H9 (cell line): ENCODE measurements at regions not wholly inside any gene's neighbourhood (a gene's known extent, or its start where the extent isn't known, plus 50 kb on each side); places are given as distances from the start of the nearest gene placed in this dataset.

Experiments
- DNase-seq: peaks from one replicate; pipeline ENCODE4 v3.0.0-alpha.2; 2017
- H2AFZ ChIP-seq: one replicate; pipeline ENCODE4 v1.6.1; 2013; ENCODE audit warnings: mild to moderate bottlenecking, low read length, control low read depth, moderate library complexity
- H2AK5ac ChIP-seq: 2 replicates; pipeline ENCODE4 v1.6.1; 2013; ENCODE audit warnings: low read length, control low read depth, mixed read lengths; ENCODE audit not compliant: insufficient read length
- H2BK120ac ChIP-seq: one replicate; pipeline ENCODE4 v1.6.1; 2013; ENCODE audit warnings: low read depth, mild to moderate bottlenecking, low read length, control low read depth, inconsistent platforms; ENCODE audit not compliant: poor library complexity, severe bottlenecking
- H2BK12ac ChIP-seq: 2 replicates; pipeline ENCODE4 v1.6.1; 2013; ENCODE audit warnings: low read length, control low read depth, mixed read lengths, low read depth; ENCODE audit not compliant: insufficient read length
- H2BK15ac ChIP-seq: 2 replicates; pipeline ENCODE4 v1.6.1; 2013; ENCODE audit warnings: low read depth, low read length, control low read depth
- H2BK20ac ChIP-seq: one replicate; pipeline ENCODE4 v1.6.1; 2013; ENCODE audit warnings: low read depth, mild to moderate bottlenecking, low read length, control low read depth, inconsistent platforms; ENCODE audit not compliant: poor library complexity, severe bottlenecking
- H2BK5ac ChIP-seq: 2 replicates; pipeline ENCODE4 v1.6.1; 2013; ENCODE audit warnings: low read length, control low read depth, mixed read lengths; ENCODE audit not compliant: insufficient read length
- H3K14ac ChIP-seq: 2 replicates; pipeline ENCODE4 v1.6.1; 2013; ENCODE audit warnings: low read length, control low read depth; ENCODE audit not compliant: insufficient read depth
- H3K18ac ChIP-seq: 2 replicates; pipeline ENCODE4 v1.6.1; 2013; ENCODE audit warnings: low read depth, mild to moderate bottlenecking, mixed read lengths, low read length, control low read depth; ENCODE audit not compliant: insufficient read length
- H3K23ac ChIP-seq: 2 replicates; pipeline ENCODE4 v1.6.1; 2013; ENCODE audit warnings: low read length, control low read depth, mixed read lengths, low read depth; ENCODE audit not compliant: insufficient read length
- H3K23me2 ChIP-seq: 2 replicates; pipeline ENCODE4 v1.6.1; 2013; ENCODE audit warnings: low read depth, mild to moderate bottlenecking, mixed read lengths, low read length, control low read depth; ENCODE audit not compliant: insufficient read length, poor library complexity, severe bottlenecking
- H3K27ac ChIP-seq: 2 replicates; pipeline ENCODE4 v1.5.1; 2013; ENCODE audit warnings: low read length, control low read depth, mixed read lengths, low read depth; ENCODE audit not compliant: insufficient read length
- H3K27me3 ChIP-seq: 2 replicates; pipeline ENCODE4 v1.6.1; 2013; ENCODE audit warnings: low read length, control low read depth, inconsistent platforms; ENCODE audit not compliant: insufficient read depth
- H3K4ac ChIP-seq: 2 replicates; pipeline ENCODE4 v1.6.1; 2013; ENCODE audit warnings: low read depth, mild to moderate bottlenecking, control low read depth, inconsistent platforms, low read length, moderate library complexity
- H3K4me1 ChIP-seq: 2 replicates; pipeline ENCODE4 v1.6.1; 2013; ENCODE audit warnings: low read length, control low read depth, inconsistent platforms; ENCODE audit not compliant: insufficient read depth
- H3K4me2 ChIP-seq: 2 replicates; pipeline ENCODE4 v1.6.1; 2013; ENCODE audit warnings: low read length, control low read depth, mixed read lengths; ENCODE audit not compliant: insufficient read length, insufficient read depth
- H3K56ac ChIP-seq: 2 replicates; pipeline ENCODE4 v1.6.1; 2013; ENCODE audit warnings: low read depth, mild to moderate bottlenecking, mixed read lengths, low read length, control low read depth; ENCODE audit not compliant: insufficient read length
- H3K79me1 ChIP-seq: 2 replicates; pipeline ENCODE4 v1.6.1; 2013; ENCODE audit warnings: low read depth, mild to moderate bottlenecking, moderate library complexity, low read length, control low read depth, inconsistent platforms; ENCODE audit not compliant: insufficient read depth, poor library complexity, severe bottlenecking
- H3K79me2 ChIP-seq: 2 replicates; pipeline ENCODE4 v1.6.1; 2013; ENCODE audit warnings: low read length, control low read depth, inconsistent platforms; ENCODE audit not compliant: insufficient read depth
- H3K9ac ChIP-seq: 2 replicates; pipeline ENCODE4 v1.6.1; 2013; ENCODE audit warnings: low read length, control low read depth, mixed read lengths; ENCODE audit not compliant: insufficient read length; ENCODE audit errors: extremely low read depth
- H3K9me3 ChIP-seq: one replicate; pipeline ENCODE4 v1.6.1; 2013; ENCODE audit warnings: low read depth, low read length, inconsistent platforms; ENCODE audit not compliant: control insufficient read depth
- H3T11ph ChIP-seq: one replicate; pipeline ENCODE4 v1.6.1; 2013; ENCODE audit warnings: mild to moderate bottlenecking, low read length, control low read depth, inconsistent platforms
- H4K20me1 ChIP-seq: one replicate; pipeline ENCODE4 v1.6.1; 2013; ENCODE audit not compliant: control insufficient read depth, insufficient read length, insufficient read depth
- H4K5ac ChIP-seq: 2 replicates; pipeline ENCODE4 v1.6.1; 2013; ENCODE audit warnings: low read depth, mild to moderate bottlenecking, mixed read lengths, low read length, control low read depth; ENCODE audit not compliant: insufficient read length
- H4K8ac ChIP-seq: replicated peaks from 2 replicates; pipeline ENCODE4 v1.6.1; 2013; ENCODE audit warnings: low read length, control low read depth, mixed read lengths, low read depth; ENCODE audit not compliant: insufficient read length
- H4K91ac ChIP-seq: 2 replicates; pipeline ENCODE4 v1.6.1; 2013; ENCODE audit warnings: low read depth, mild to moderate bottlenecking, moderate library complexity, mixed read lengths, low read length, control low read depth; ENCODE audit not compliant: insufficient read length
- H3K27ac Mint-ChIP-seq, 3 experiments: 2 replicates in 2 of 3; 3 replicates in 1 of 3; pipeline ENCODE4 v1.8.0; 2020 to 2021; ENCODE audit warnings: mixed read lengths in 3 of 3, mild to moderate bottlenecking in 1 of 3, moderate library complexity in 1 of 3
- H3K27me3 Mint-ChIP-seq: 2 replicates; pipeline ENCODE4 v1.8.0; 2021; ENCODE audit warnings: low read depth, mild to moderate bottlenecking, moderate library complexity, mixed read lengths
- H3K36me3 Mint-ChIP-seq, 3 experiments: 2 replicates in 2 of 3; 3 replicates in 1 of 3; pipeline ENCODE4 v1.8.0; 2020 to 2021; ENCODE audit warnings: low read depth in 3 of 3, mixed read lengths in 3 of 3; ENCODE audit not compliant: insufficient read depth in 1 of 3
- H3K4me1 Mint-ChIP-seq, 2 experiments: 2 replicates each; pipeline ENCODE4 v1.8.0; 2020; ENCODE audit warnings: mixed read lengths in 2 of 2
- H3K4me3 Mint-ChIP-seq, 2 experiments: 2 replicates in 1 of 2; 3 replicates in 1 of 2; pipeline ENCODE4 v1.8.0; 2020 to 2021; ENCODE audit warnings: mild to moderate bottlenecking in 2 of 2, mixed read lengths in 2 of 2, moderate library complexity in 1 of 2
- H3K9me3 Mint-ChIP-seq, 2 experiments: 2 replicates in 1 of 2; 3 replicates in 1 of 2; pipeline ENCODE4 v1.8.0; 2020; ENCODE audit warnings: mild to moderate bottlenecking in 2 of 2, mixed read lengths in 2 of 2, moderate library complexity in 1 of 2
- CTCF ChIP-seq: fragments of 200-600 bp; sonication (generic); conservative IDR thresholded peaks from 3 replicates; pipeline ENCODE4 v1.8.0; 2021; ENCODE audit warnings: antibody characterized with exemption, mild to moderate bottlenecking
- WGBS: extraction: QIAGEN DNeasy Blood & Tissue Kit; methylation state at CpG from one replicate; pipeline ENCODE4 v1.1.7; 2013; ENCODE audit warnings: missing lambda C conversion rate, low lambda C conversion rate, mixed read lengths; ENCODE audit not compliant: insufficient read length; ENCODE audit errors: extremely low coverage; 5-methylcytosine and 5-hydroxymethylcytosine counted together

DNA sequence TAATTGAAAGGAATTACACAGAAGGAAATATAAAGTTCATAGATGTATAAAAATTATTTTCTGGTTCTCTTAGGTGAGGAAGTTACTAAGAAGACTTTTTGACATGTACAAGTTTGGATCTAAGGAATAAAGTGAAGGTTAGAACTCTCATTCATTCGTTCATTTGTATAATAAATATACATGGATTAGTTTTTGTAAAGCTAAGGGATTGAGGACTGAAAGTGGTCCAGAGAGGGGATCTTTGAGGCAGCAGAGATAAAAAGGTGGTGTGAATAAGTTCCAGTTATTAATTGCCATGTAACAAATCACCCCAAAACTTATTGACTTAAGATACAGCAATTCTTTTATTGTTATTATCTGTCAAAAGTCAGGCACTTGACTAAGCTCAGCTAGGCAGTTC lies 110.1 kb upstream of the CELF4 start:
- Histone ChIP-seq H2BK15ac (no peak overlapping the region), H2BK20ac (no peak overlapping the region), H2AK5ac (no peak overlapping the region), H3K4me2 (no peak overlapping the region), H3K23ac (no peak overlapping the region), H3T11ph (no peak overlapping the region), H2BK5ac (no peak overlapping the region), H3K9me3 (no peaks in the 10 kb centered on the region), H4K5ac (no peak overlapping the region), H3K27ac (no peak overlapping the region), H3K4ac (no peak overlapping the region), H2AFZ (no peak overlapping the region), H4K8ac (no peak overlapping the region), H3K23me2 (no peaks in the 10 kb centered on the region), H2BK12ac (no peak overlapping the region), H3K27me3 (no peaks in the 10 kb centered on the region), H2BK120ac (no peak overlapping the region), H3K56ac (no peak overlapping the region), H3K4me1 (no peaks in the 10 kb centered on the region), H4K20me1 (no peaks in the 10 kb centered on the region), H4K91ac (no peak overlapping the region), H3K18ac (no peak overlapping the region), H3K14ac (no peak overlapping the region), H3K79me1 (no peaks in the 10 kb centered on the region), H3K79me2 (no peaks in the 10 kb centered on the region), H3K9ac (no peak overlapping the region)
- Mint-ChIP-seq H3K36me3 (no peaks in the 10 kb centered on the region; a peak in 1 of 7 replicates), H3K4me3 (no peak overlapping the region), H3K27ac (no peak overlapping the region), H3K4me1 (peaks cover under 1% of the 10 kb centered on the region in 2 experiments; a peak in 1 of 4 replicates), H3K27me3 (peaks cover 2% of the 10 kb centered on the region; the same call in 1 of the 2 replicates), H3K9me3 (peaks cover 8 to 9% of the 10 kb centered on the region in 2 experiments; a peak in 2 of 5 replicates)
- TF ChIP-seq CTCF, result no peak
- no peak for DNase-seq
- WGBS, result no CpG with 5 or more reads among the region's 1 CpG
